ENCODE measurements at regions not wholly inside any gene's neighbourhood (a gene's known extent, or its start where the extent isn't known, plus 50 kb on each side); places are given as distances from the start of the nearest gene placed in this dataset.

DNA sequence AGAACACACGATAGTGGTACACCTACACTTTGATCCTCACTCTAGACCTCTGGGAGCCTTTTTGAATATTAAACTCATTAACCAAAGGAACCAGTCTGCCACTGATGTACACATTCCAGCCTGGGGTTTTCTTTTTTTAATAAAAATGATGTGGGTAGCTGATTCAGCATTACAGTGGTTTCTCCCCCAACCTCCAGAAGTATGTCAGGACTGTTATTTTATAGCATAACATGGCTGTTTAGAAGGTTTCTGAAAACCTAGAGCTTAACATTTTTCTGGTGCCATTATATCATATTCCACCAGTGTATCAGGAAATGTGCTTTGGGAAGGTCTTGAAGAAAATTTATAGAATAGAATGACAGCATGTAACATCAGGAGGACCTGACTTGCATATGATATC, 540.9 kb upstream of the WWC1 start (continued):
- TF ChIP-seq REST (IDR thresholded peaks at IDR 0.05; ENCODE audit: low read depth, low read length): no peak
- TF ChIP-seq USF1 (IDR thresholded peaks at IDR 0.05; ENCODE audit: borderline replicate concordance, extremely low read length, insufficient read depth, low read depth, low read length): no peak
- TF ChIP-seq KDM1A (IDR thresholded peaks at IDR 0.05; ENCODE audit: borderline replicate concordance): no peak
- TF ChIP-seq, protein P1, sequence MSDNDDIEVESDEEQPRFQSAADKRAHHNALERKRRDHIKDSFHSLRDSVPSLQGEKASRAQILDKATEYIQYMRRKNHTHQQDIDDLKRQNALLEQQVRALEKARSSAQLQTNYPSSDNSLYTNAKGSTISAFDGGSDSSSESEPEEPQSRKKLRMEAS (IDR thresholded peaks at IDR 0.05; ENCODE audit: low read depth, low read length): no peak
- no peak for TF ChIP-seq ZNF274 (IDR thresholded peaks at IDR 0.05; ENCODE audit: insufficient read depth, insufficient read length)
- TF ChIP-seq ZNF217 (IDR thresholded peaks at IDR 0.05): no peak
- no peak for TF ChIP-seq POLR2AphosphoS2 (IDR thresholded peaks at IDR 0.05; ENCODE audit: low read depth, low read length)

- Histone ChIP-seq H3K4me2 (ENCODE audit: control insufficient read depth, insufficient read depth) (no peak overlapping the region), H3K9ac (ENCODE audit: control insufficient read depth, insufficient read depth, low read length) (no peak overlapping the region), H4K20me1 (ENCODE audit: control insufficient read depth, insufficient read depth) (no peaks in the 10 kb centered on the region), H2AFZ (ENCODE audit: control insufficient read depth, low read depth, low read length) (no peak overlapping the region), H3K4me1 (ENCODE audit: control insufficient read depth, insufficient read depth, low read length) (no peaks in the 10 kb centered on the region), H3K9me3 (replicated peaks; ENCODE audit: control insufficient read depth, insufficient read depth, low read length) (no peaks in the 10 kb centered on the region), H3K36me3 (ENCODE audit: control insufficient read depth in 2 of 2, insufficient read depth in 2 of 2, low read length in 1 of 2) (no peaks in the 10 kb centered on the region), H3K4me3 (no peak overlapping the region), H3K79me2 (ENCODE audit: control insufficient read depth, insufficient read depth, low read length) (no peaks in the 10 kb centered on the region), H3K27me3 (replicated peaks in 1 of 2; ENCODE audit: control insufficient read depth in 2 of 2, insufficient read depth in 2 of 2, low read length in 1 of 2) (no peaks in the 10 kb centered on the region), H3K27ac (ENCODE audit: control insufficient read depth, insufficient read depth) (no peak overlapping the region)
- CTCF ChIA-PET: no interaction called here
- 9% methylated on average over 4 of the region's 4 CpGs for WGBS (ENCODE audit: insufficient coverage, insufficient replicate concordance, low lambda C conversion rate, missing lambda C conversion rate)
- POLR2A ChIA-PET: no interaction called here
- no TSS peak for BruUV-seq (replicated peaks)
- no peak for FAIRE-seq
- in situ Hi-C loops (cut with MboI): no loop called here
- no peak for DNase-seq (ENCODE audit: low read depth, low spot score)
- RAD21 ChIA-PET (ENCODE audit: unreplicated experiment): no interaction called here
- intact Hi-C loops (cut with micrococcal nuclease; ENCODE audit: unreplicated experiment): no loop called here
- SMC1A ChIA-PET (ENCODE audit: uncharacterized antibody, unreplicated experiment): interaction anchor here (1.0 kb wide), 1 partner anchor 12 kb away, joined by 3 read pairs; no protein-coding TSS in a partner anchor
- ATAC-seq: no peak
- TF ChIP-seq GATAD2B (conservative IDR thresholded peaks at IDR 0.05; ENCODE audit: low read depth): no peak
- TF ChIP-seq, protein P2, sequence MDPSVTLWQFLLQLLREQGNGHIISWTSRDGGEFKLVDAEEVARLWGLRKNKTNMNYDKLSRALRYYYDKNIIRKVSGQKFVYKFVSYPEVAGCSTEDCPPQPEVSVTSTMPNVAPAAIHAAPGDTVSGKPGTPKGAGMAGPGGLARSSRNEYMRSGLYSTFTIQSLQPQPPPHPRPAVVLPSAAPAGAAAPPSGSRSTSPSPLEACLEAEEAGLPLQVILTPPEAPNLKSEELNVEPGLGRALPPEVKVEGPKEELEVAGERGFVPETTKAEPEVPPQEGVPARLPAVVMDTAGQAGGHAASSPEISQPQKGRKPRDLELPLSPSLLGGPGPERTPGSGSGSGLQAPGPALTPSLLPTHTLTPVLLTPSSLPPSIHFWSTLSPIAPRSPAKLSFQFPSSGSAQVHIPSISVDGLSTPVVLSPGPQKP (IDR thresholded peaks at IDR 0.05; ENCODE audit: low read depth, low read length): no peak
- no peak for TF ChIP-seq ATF7 (IDR thresholded peaks at IDR 0.05; ENCODE audit: low read depth)
- TF ChIP-seq ZBED1 (IDR thresholded peaks at IDR 0.05; ENCODE audit: borderline replicate concordance): no peak
- TF ChIP-seq CBFB (IDR thresholded peaks at IDR 0.05; ENCODE audit: low read depth): no peak
- no peak for TF ChIP-seq BHLHE40 (IDR thresholded peaks at IDR 0.05; ENCODE audit: borderline replicate concordance in 1 of 2, low read depth in 2 of 2, low read length in 1 of 2)
- no peak for TF ChIP-seq MLLT1 (IDR thresholded peaks at IDR 0.05)
- TF ChIP-seq MXI1 (IDR thresholded peaks at IDR 0.05; ENCODE audit: low read depth, low read length): no peak
- TF ChIP-seq CREM (IDR thresholded peaks at IDR 0.05; ENCODE audit: low read depth): no peak
- TF ChIP-seq NR2C1 (IDR thresholded peaks at IDR 0.05): no peak
These were observed 538.5 kb upstream of the WWC1 start for GRCh38 chr5:167752936-167753335.

All from GM12878 (cell line).